ENCODE measurements at regions not wholly inside any gene's neighbourhood (a gene's known extent, or its start where the extent isn't known, plus 50 kb on each side); places are given as distances from the start of the nearest gene placed in this dataset.

DNA sequence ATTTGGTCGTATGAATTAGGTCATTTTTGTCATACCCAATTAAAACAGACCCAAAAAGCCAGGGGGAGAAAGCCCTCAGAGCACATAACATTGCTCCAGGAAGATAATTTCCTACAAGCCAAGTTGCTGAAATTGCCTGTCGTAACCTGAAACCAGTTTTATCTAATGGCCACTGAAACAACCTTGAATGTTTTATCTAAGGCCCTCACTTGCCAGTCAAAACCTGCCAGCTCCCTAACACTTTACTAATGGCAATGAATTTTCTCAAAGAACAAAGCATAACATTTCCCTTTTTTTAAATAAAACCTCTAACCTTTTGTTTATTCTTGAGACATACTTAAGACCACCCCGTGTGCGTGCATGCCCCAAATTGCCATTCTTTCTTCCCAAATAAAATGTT is 496.2 kb upstream of the KLHL1 start:
- Histone ChIP-seq H3K4me1 (ENCODE audit: control extremely low read depth in 1 of 4, control insufficient read depth in 4 of 4, insufficient read depth in 4 of 4, low read length in 3 of 4) (no peaks in the 10 kb centered on the region), H3K27me3 (replicated peaks in 2 of 5; ENCODE audit: control insufficient read depth in 4 of 5, insufficient read depth in 5 of 5, low read length in 4 of 5) (no peaks in the 10 kb centered on the region), H3K36me3 (ENCODE audit: control insufficient read depth in 4 of 4, insufficient read depth in 4 of 4, low read length in 3 of 4) (no peaks in the 10 kb centered on the region), H3K4me3 (ENCODE audit: control insufficient read depth in 1 of 7, extremely low read depth in 1 of 7, insufficient read depth in 4 of 7, low read depth in 2 of 7, low read length in 6 of 7) (no peak overlapping the region), H3K9me3 (ENCODE audit: control extremely low read depth in 1 of 5, control insufficient read depth in 4 of 5, insufficient read depth in 2 of 5, low read depth in 1 of 5, low read length in 4 of 5) (no peaks in the 10 kb centered on the region), H3K27ac (ENCODE audit: insufficient read depth in 1 of 2, low read depth in 1 of 2, low read length in 2 of 2, poor library complexity in 1 of 2, severe bottlenecking in 2 of 2) (no peak overlapping the region)
- ChIA-PET CTCF (no interaction called here), POLR2A (no interaction called here)
- WGBS (ENCODE audit: insufficient coverage), result 76% methylated on average over 3 of the region's 4 CpGs
- DNase-seq, result no peak

DNA sequence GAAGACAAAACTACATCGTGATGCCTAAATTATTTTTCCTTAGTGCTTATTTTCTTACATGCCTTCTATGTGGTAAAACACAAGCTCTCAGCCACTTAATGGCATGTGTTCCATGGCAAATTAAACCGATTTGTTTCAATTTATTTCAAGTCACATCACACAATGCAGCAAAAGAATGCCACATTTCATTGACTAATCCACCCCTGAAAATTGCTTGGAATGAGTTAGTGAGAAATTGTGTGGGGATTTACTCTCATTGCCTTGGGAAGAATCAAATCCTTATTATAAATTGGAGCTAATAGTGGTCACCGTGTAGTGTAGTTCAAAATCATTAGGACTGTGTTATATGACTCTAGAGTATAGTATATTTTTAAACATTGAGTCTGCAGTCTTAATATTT is 485.5 kb upstream of the KLHL1 start:
- no peaks in the 10 kb centered on the region for H3K9me3 ChIP-seq (ENCODE audit: control extremely low read depth in 1 of 5, control insufficient read depth in 4 of 5, insufficient read depth in 2 of 5, low read depth in 1 of 5, low read length in 4 of 5)
- H3K36me3 ChIP-seq (ENCODE audit: control insufficient read depth in 4 of 4, insufficient read depth in 4 of 4, low read length in 3 of 4), result no peaks in the 10 kb centered on the region
- WGBS (ENCODE audit: insufficient coverage), result 100% methylated on average over 1 of the region's 3 CpGs
- H3K4me1 ChIP-seq (ENCODE audit: control extremely low read depth in 1 of 4, control insufficient read depth in 4 of 4, insufficient read depth in 4 of 4, low read length in 3 of 4), result no peaks in the 10 kb centered on the region
- POLR2A ChIA-PET, result no interaction called here
- no peak overlapping the region for H3K27ac ChIP-seq (ENCODE audit: insufficient read depth in 1 of 2, low read depth in 1 of 2, low read length in 2 of 2, poor library complexity in 1 of 2, severe bottlenecking in 2 of 2)
- CTCF ChIA-PET, result no interaction called here
- DNase-seq, result no peak
- H3K27me3 ChIP-seq (replicated peaks in 2 of 5; ENCODE audit: control insufficient read depth in 4 of 5, insufficient read depth in 5 of 5, low read length in 4 of 5), result no peaks in the 10 kb centered on the region
- H3K4me3 ChIP-seq (ENCODE audit: control insufficient read depth in 1 of 7, extremely low read depth in 1 of 7, insufficient read depth in 4 of 7, low read depth in 2 of 7, low read length in 6 of 7), result no peak overlapping the region

DNA sequence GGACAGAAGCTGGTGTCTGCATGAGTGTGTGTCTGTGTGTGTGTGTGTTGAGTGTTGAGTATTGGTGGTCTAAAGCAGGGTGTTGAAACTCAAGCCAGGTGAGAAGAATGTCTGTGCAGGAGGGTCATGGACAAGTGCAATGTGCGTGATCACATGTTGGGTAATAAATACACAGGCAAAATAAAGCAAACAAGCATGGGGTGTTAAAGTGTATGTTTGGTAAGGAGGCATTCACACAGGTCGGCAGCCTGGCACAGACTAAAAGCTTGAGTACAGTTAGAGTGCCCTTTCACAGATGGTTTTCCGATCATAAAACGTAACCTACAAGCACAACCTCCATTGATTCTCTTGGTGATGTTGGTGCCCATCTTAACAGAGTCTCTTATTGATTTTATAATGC is 476.9 kb upstream of the KLHL1 start:
- CTCF ChIA-PET, result no interaction called here
- WGBS (ENCODE audit: insufficient coverage), result 100% methylated on average over 4 of the region's 4 CpGs
- POLR2A ChIA-PET, result no interaction called here

DNA sequence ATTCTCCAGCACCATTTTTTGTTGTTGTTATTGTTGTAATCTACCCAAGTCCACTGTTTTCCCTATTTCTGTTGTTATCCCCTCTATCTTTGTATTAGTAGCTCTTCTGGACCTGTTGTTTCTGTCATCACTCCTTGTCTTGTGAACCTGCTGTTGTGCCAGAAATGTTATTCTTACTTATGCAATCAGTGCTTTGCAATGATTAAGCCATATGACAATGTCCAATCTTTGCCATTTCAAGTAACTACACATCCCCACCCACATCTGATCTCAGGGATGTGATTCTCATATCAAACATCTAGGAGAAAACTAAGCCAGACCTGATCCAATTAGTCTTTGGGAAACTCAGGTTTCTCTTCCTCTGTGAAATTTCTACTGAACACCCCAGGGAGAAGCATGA is 472.6 kb upstream of the KLHL1 start:
- Histone ChIP-seq H3K4me1 (ENCODE audit: control extremely low read depth in 1 of 4, control insufficient read depth in 4 of 4, insufficient read depth in 4 of 4, low read length in 3 of 4) (no peaks in the 10 kb centered on the region), H3K9me3 (ENCODE audit: control extremely low read depth in 1 of 5, control insufficient read depth in 4 of 5, insufficient read depth in 2 of 5, low read depth in 1 of 5, low read length in 4 of 5) (peaks cover 0 to 3% (median 0%) of the 10 kb centered on the region in 5 experiments)
- CTCF ChIA-PET, result no interaction called here

More for the DNA sequence above, 476.9 kb upstream of the KLHL1 start:
- no peaks in the 10 kb centered on the region for H3K27me3 ChIP-seq (replicated peaks in 2 of 5; ENCODE audit: control insufficient read depth in 4 of 5, insufficient read depth in 5 of 5, low read length in 4 of 5)
- peaks cover 0 to 3% (median 0%) of the 10 kb centered on the region in 5 experiments for H3K9me3 ChIP-seq (ENCODE audit: control extremely low read depth in 1 of 5, control insufficient read depth in 4 of 5, insufficient read depth in 2 of 5, low read depth in 1 of 5, low read length in 4 of 5)
- no peak for DNase-seq
- no peaks in the 10 kb centered on the region for H3K36me3 ChIP-seq (ENCODE audit: control insufficient read depth in 4 of 4, insufficient read depth in 4 of 4, low read length in 3 of 4)
- no peak overlapping the region for H3K27ac ChIP-seq (ENCODE audit: insufficient read depth in 1 of 2, low read depth in 1 of 2, low read length in 2 of 2, poor library complexity in 1 of 2, severe bottlenecking in 2 of 2)
- H3K4me3 ChIP-seq (ENCODE audit: control insufficient read depth in 1 of 7, extremely low read depth in 1 of 7, insufficient read depth in 4 of 7, low read depth in 2 of 7, low read length in 6 of 7), result no peak overlapping the region
- H3K4me1 ChIP-seq (ENCODE audit: control extremely low read depth in 1 of 4, control insufficient read depth in 4 of 4, insufficient read depth in 4 of 4, low read length in 3 of 4), result no peaks in the 10 kb centered on the region

DNA sequence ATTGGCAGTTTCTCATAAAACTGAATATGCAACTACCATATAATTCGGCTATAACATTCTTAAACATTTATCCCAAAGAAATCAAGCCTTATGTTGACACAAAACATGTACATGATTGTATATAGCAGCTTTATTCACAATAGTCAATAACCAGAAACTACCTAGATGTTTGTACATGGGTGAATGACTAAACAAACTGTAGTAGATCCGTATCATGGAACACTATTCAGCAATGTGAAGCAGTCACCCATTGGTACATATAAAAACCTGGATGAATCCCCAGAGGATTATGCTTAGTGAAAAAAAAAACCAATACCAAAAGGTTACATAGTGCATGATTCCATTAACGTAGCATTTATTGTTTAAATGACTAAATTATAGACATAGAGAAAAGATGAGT is 471.7 kb upstream of the KLHL1 start:
- ChIA-PET POLR2A (interaction anchor here (0.6 kb wide), 1 partner anchor 39 kb away, joined by 3 read pairs; no protein-coding TSS in a partner anchor), CTCF (no interaction called here)
- peaks cover 0 to 3% (median 0%) of the 10 kb centered on the region in 5 experiments for H3K9me3 ChIP-seq (ENCODE audit: control extremely low read depth in 1 of 5, control insufficient read depth in 4 of 5, insufficient read depth in 2 of 5, low read depth in 1 of 5, low read length in 4 of 5)
- no peaks in the 10 kb centered on the region for H3K27me3 ChIP-seq (replicated peaks in 2 of 5; ENCODE audit: control insufficient read depth in 4 of 5, insufficient read depth in 5 of 5, low read length in 4 of 5)
- H3K27ac ChIP-seq (ENCODE audit: insufficient read depth in 1 of 2, low read depth in 1 of 2, low read length in 2 of 2, poor library complexity in 1 of 2, severe bottlenecking in 2 of 2), result no peak overlapping the region
- H3K4me1 ChIP-seq (ENCODE audit: control extremely low read depth in 1 of 4, control insufficient read depth in 4 of 4, insufficient read depth in 4 of 4, low read length in 3 of 4), result no peaks in the 10 kb centered on the region
- WGBS (ENCODE audit: insufficient coverage), result no CpG with 5 or more reads among the region's 3 CpGs
- no peak for DNase-seq
- no peaks in the 10 kb centered on the region for H3K36me3 ChIP-seq (ENCODE audit: control insufficient read depth in 4 of 4, insufficient read depth in 4 of 4, low read length in 3 of 4)
- no peak overlapping the region for H3K4me3 ChIP-seq (ENCODE audit: control insufficient read depth in 1 of 7, extremely low read depth in 1 of 7, insufficient read depth in 4 of 7, low read depth in 2 of 7, low read length in 6 of 7)

More for the DNA sequence above, 472.6 kb upstream of the KLHL1 start:
- Histone ChIP-seq H3K27me3 (replicated peaks in 2 of 5; ENCODE audit: control insufficient read depth in 4 of 5, insufficient read depth in 5 of 5, low read length in 4 of 5) (no peaks in the 10 kb centered on the region), H3K4me3 (ENCODE audit: control insufficient read depth in 1 of 7, extremely low read depth in 1 of 7, insufficient read depth in 4 of 7, low read depth in 2 of 7, low read length in 6 of 7) (no peak overlapping the region), H3K27ac (ENCODE audit: insufficient read depth in 1 of 2, low read depth in 1 of 2, low read length in 2 of 2, poor library complexity in 1 of 2, severe bottlenecking in 2 of 2) (no peak overlapping the region), H3K36me3 (ENCODE audit: control insufficient read depth in 4 of 4, insufficient read depth in 4 of 4, low read length in 3 of 4) (no peaks in the 10 kb centered on the region)
- POLR2A ChIA-PET, result no interaction called here
- DNase-seq, result no peak

DNA sequence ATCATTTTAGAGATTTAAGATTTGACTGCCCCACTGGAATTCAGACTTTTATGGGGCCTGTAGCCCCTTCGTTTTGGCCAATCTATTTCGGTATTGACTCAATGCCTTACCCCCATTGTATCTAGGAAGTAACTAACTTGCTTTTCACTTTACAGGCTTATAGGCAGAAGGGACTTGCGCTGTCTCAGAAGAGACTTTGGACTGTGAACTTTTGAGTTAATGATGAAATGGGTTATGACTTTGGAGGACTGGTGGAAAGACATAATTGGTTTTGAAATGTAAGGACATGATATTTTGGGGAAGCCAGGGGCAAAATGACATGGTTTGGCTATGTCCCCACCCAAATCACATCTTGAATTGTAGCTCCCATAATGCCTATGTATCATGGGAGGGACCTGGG is 463.0 kb upstream of the KLHL1 start:
- no peak for DNase-seq
- Histone ChIP-seq H3K27ac (ENCODE audit: insufficient read depth in 1 of 2, low read depth in 1 of 2, low read length in 2 of 2, poor library complexity in 1 of 2, severe bottlenecking in 2 of 2) (no peak overlapping the region), H3K4me3 (ENCODE audit: control insufficient read depth in 1 of 7, extremely low read depth in 1 of 7, insufficient read depth in 4 of 7, low read depth in 2 of 7, low read length in 6 of 7) (no peak overlapping the region), H3K27me3 (replicated peaks in 2 of 5; ENCODE audit: control insufficient read depth in 4 of 5, insufficient read depth in 5 of 5, low read length in 4 of 5) (no peaks in the 10 kb centered on the region), H3K4me1 (ENCODE audit: control extremely low read depth in 1 of 4, control insufficient read depth in 4 of 4, insufficient read depth in 4 of 4, low read length in 3 of 4) (no peaks in the 10 kb centered on the region), H3K9me3 (ENCODE audit: control extremely low read depth in 1 of 5, control insufficient read depth in 4 of 5, insufficient read depth in 2 of 5, low read depth in 1 of 5, low read length in 4 of 5) (no peaks in the 10 kb centered on the region), H3K36me3 (ENCODE audit: control insufficient read depth in 4 of 4, insufficient read depth in 4 of 4, low read length in 3 of 4) (no peaks in the 10 kb centered on the region)
- CTCF ChIA-PET, result interaction anchor here (1.0 to 2.0 kb wide), 3 partner anchors 231 to 1033 kb away, joined by 3 to 8 read pairs (median 3); no protein-coding TSS in a partner anchor
- WGBS (ENCODE audit: insufficient coverage), result 100% methylated on average over 2 of the region's 3 CpGs
- POLR2A ChIA-PET, result no interaction called here

DNA sequence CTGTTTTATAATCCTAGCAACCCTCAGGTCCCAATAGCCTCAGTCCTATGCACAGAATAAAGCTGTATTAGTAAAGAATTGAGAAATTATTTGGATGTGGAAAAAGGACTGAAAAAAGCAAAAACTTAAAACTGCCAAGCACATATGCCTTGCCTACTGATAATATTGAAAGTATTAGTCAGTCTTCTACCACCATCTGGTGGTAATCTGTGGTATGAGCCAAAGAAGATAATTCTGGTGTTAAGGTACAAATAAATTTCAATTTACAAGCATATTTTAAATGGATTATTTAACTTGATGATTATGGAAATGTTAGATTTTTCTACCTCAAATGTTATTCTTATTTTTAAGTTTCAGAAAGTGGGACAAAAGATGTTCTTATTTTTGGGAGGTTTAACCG is 460.3 kb upstream of the KLHL1 start:
- CTCF ChIA-PET, result interaction anchor here (0.9 to 1.6 kb wide), 4 partner anchors 9 to 1031 kb away, joined by 3 to 7 read pairs (median 5); no protein-coding TSS in a partner anchor
- POLR2A ChIA-PET, result no interaction called here
- DNase-seq, result peak; percentile 46 to 77 (median 66)
- no peak overlapping the region for H3K4me3 ChIP-seq (ENCODE audit: control insufficient read depth in 1 of 7, extremely low read depth in 1 of 7, insufficient read depth in 4 of 7, low read depth in 2 of 7, low read length in 6 of 7)
- H3K27me3 ChIP-seq (replicated peaks in 2 of 5; ENCODE audit: control insufficient read depth in 4 of 5, insufficient read depth in 5 of 5, low read length in 4 of 5), result no peaks in the 10 kb centered on the region
- H3K4me1 ChIP-seq (ENCODE audit: control extremely low read depth in 1 of 4, control insufficient read depth in 4 of 4, insufficient read depth in 4 of 4, low read length in 3 of 4), result no peaks in the 10 kb centered on the region
- H3K9me3 ChIP-seq (ENCODE audit: control extremely low read depth in 1 of 5, control insufficient read depth in 4 of 5, insufficient read depth in 2 of 5, low read depth in 1 of 5, low read length in 4 of 5), result no peaks in the 10 kb centered on the region
- WGBS (ENCODE audit: insufficient coverage), result no CpG with 5 or more reads among the region's 1 CpG
- H3K27ac ChIP-seq (ENCODE audit: insufficient read depth in 1 of 2, low read depth in 1 of 2, low read length in 2 of 2, poor library complexity in 1 of 2, severe bottlenecking in 2 of 2), result no peak overlapping the region
- no peaks in the 10 kb centered on the region for H3K36me3 ChIP-seq (ENCODE audit: control insufficient read depth in 4 of 4, insufficient read depth in 4 of 4, low read length in 3 of 4)
